Keratinocyte (primary cell): ENCODE measurements at regions not wholly inside any gene's neighbourhood (a gene's known extent, or its start where the extent isn't known, plus 50 kb on each side); places are given as distances from the start of the nearest gene placed in this dataset.

Source experiments
- CTCF ChIP-seq, 3 experiments: IDR thresholded peaks in 1 of 3; conservative IDR thresholded peaks in 1 of 3; optimal IDR thresholded peaks in 1 of 3; 2 replicates in 2 of 3; 3 replicates in 1 of 3; pipeline versions ENCODE3 to v1.5.1; 2011; ENCODE audit warnings: low read length in 3 of 3, mild to moderate bottlenecking in 3 of 3, moderate library complexity in 2 of 3, control low read depth in 1 of 3, inconsistent platforms in 1 of 3; ENCODE audit not compliant: insufficient read depth in 2 of 3; ENCODE audit errors: extremely low read depth in 1 of 3
- EZH2 ChIP-seq: IDR thresholded peaks from one replicate; pipeline ENCODE4 v1.6.1; 2012; ENCODE audit warnings: inconsistent platforms, mild to moderate bottlenecking, low read length, moderate library complexity

DNA sequence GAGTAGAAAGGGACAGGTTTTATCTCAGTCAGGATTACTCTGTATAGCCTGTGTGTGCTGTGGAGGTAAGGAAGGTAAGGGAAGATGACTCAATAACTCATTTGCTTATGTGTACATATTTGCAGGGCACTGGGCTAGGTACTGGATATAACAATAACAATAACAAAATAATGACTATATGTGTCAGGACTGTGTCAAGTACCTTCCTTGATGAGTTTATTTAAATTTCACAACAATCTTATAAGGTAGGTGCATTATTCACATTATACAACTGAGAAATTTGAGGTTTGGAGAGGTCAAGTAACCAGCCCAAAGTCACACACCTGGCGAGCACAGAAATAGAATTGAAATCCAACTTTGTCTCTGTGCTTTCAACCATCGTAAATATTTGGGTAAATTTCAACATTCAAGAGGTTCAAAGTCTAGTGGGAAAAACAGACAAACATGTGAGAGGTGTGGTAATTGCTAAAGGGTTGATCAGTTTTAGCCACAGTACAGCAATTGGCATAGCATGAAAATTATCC is 131.8 kb downstream of the APIP start:
- TF ChIP-seq CTCF (optimal IDR thresholded peaks at IDR 0.05 in 1 of 3, IDR thresholded peaks at IDR 0.05 in 1 of 3, conservative IDR thresholded peaks at IDR 0.05 in 1 of 3; ENCODE audit: extremely low read depth in 1 of 3, insufficient read depth in 2 of 3, low read length in 3 of 3) (no peak), EZH2 (no peak)
